Adipocyte (in vitro differentiated cells): ENCODE measurements at regions not wholly inside any gene's neighbourhood (a gene's known extent, or its start where the extent isn't known, plus 50 kb on each side); places are given as distances from the start of the nearest gene placed in this dataset.
A peak's percentile ranks its signal among the peaks of the same experiment; 100 is the strongest.

Experiments
- DNase-seq: peaks from one replicate; pipeline ENCODE4 v3.0.0-alpha.2; 2015; ENCODE audit warnings: low read depth
- H3K27me3 ChIP-seq: replicated peaks from 2 replicates; pipeline ENCODE4 v1.7.0; 2013; ENCODE audit warnings: mild to moderate bottlenecking, low read length, moderate library complexity; ENCODE audit not compliant: control insufficient read depth, insufficient read depth
- H3K36me3 ChIP-seq: 2 replicates; pipeline ENCODE4 v1.7.0; 2013; ENCODE audit warnings: low read length, mild to moderate bottlenecking, moderate library complexity; ENCODE audit not compliant: control insufficient read depth, insufficient read depth, severe bottlenecking
- H3K4me1 ChIP-seq: 2 replicates; pipeline ENCODE4 v1.7.0; 2013; ENCODE audit warnings: mild to moderate bottlenecking, low read length, moderate library complexity; ENCODE audit not compliant: control insufficient read depth, insufficient read depth
- H3K4me3 ChIP-seq: 2 replicates; pipeline ENCODE4 v1.7.0; 2013; ENCODE audit warnings: mild to moderate bottlenecking, low read length, moderate library complexity
- H3K9ac ChIP-seq: 2 replicates; pipeline ENCODE4 v1.7.0; 2013; ENCODE audit warnings: mild to moderate bottlenecking, low read length, moderate library complexity
- H3K9me3 ChIP-seq: 2 replicates; pipeline ENCODE4 v1.7.0; 2013; ENCODE audit warnings: mild to moderate bottlenecking, low read length, moderate library complexity; ENCODE audit not compliant: control insufficient read depth

GRCh38 chr4:92111493-92111892, 192.3 kb upstream of the GRID2 start:
- Histone ChIP-seq H3K36me3 (no peaks in the 10 kb centered on the region), H3K4me3 (no peak overlapping the region), H3K4me1 (no peaks in the 10 kb centered on the region), H3K9ac (no peak overlapping the region), H3K9me3 (no peaks in the 10 kb centered on the region), H3K27me3 (no peaks in the 10 kb centered on the region)
- no peak for DNase-seq

GRCh38 chr4:92112805-92113204, 191.0 kb upstream of the GRID2 start:
- no peak for DNase-seq
- no peaks in the 10 kb centered on the region for H3K9me3 ChIP-seq
- H3K9ac ChIP-seq: no peak overlapping the region
- H3K27me3 ChIP-seq: no peaks in the 10 kb centered on the region
- H3K4me1 ChIP-seq: no peaks in the 10 kb centered on the region
- H3K36me3 ChIP-seq: no peaks in the 10 kb centered on the region
- no peak overlapping the region for H3K4me3 ChIP-seq

- Histone ChIP-seq H3K4me3 (no peak overlapping the region), H3K9ac (no peak overlapping the region), H3K4me1 (peaks cover 8% of the 10 kb centered on the region), H3K9me3 (no peaks in the 10 kb centered on the region), H3K36me3 (no peaks in the 10 kb centered on the region), H3K27me3 (no peaks in the 10 kb centered on the region)
- peak; percentile 17 for DNase-seq
Observed at GRCh38 chr4:92120810-92121498, 182.8 kb upstream of the GRID2 start.

GRCh38 chr4:92122911-92123310, 180.9 kb upstream of the GRID2 start:
- Histone ChIP-seq H3K36me3 (no peaks in the 10 kb centered on the region), H3K4me3 (no peak overlapping the region), H3K9ac (no peak overlapping the region), H3K4me1 (peaks cover 8% of the 10 kb centered on the region), H3K27me3 (no peaks in the 10 kb centered on the region), H3K9me3 (no peaks in the 10 kb centered on the region)
- no peak for DNase-seq

GRCh38 chr4:92128676-92129075, 175.1 kb upstream of the GRID2 start:
- Histone ChIP-seq H3K9me3 (no peaks in the 10 kb centered on the region), H3K27me3 (no peaks in the 10 kb centered on the region), H3K36me3 (no peaks in the 10 kb centered on the region), H3K4me1 (peaks cover 7% of the 10 kb centered on the region), H3K4me3 (no peak overlapping the region), H3K9ac (no peak overlapping the region)
- peak; percentile 19 for DNase-seq

- no peak for DNase-seq
Observed at GRCh38 chr4:92129408-92129994, 174.3 kb upstream of the GRID2 start.

GRCh38 chr4:92136434-92136833, 167.3 kb upstream of the GRID2 start:
- Histone ChIP-seq H3K9ac (no peak overlapping the region), H3K4me1 (no peaks in the 10 kb centered on the region), H3K4me3 (no peak overlapping the region), H3K27me3 (no peaks in the 10 kb centered on the region), H3K36me3 (no peaks in the 10 kb centered on the region), H3K9me3 (peaks cover 13% of the 10 kb centered on the region)
- no peak for DNase-seq

More at GRCh38 chr4:92129408-92129994, 174.3 kb upstream of the GRID2 start:
- no peaks in the 10 kb centered on the region for H3K36me3 ChIP-seq
- H3K9me3 ChIP-seq: no peaks in the 10 kb centered on the region
- no peak overlapping the region for H3K9ac ChIP-seq
- H3K4me3 ChIP-seq: no peak overlapping the region
- H3K27me3 ChIP-seq: no peaks in the 10 kb centered on the region
- H3K4me1 ChIP-seq: peaks cover 7% of the 10 kb centered on the region

GRCh38 chr4:92163348-92163747, 140.4 kb upstream of the GRID2 start:
- no peaks in the 10 kb centered on the region for H3K36me3 ChIP-seq
- no peak overlapping the region for H3K4me3 ChIP-seq
- peak; percentile 27 for DNase-seq
- peaks cover 13% of the 10 kb centered on the region for H3K9me3 ChIP-seq
- H3K9ac ChIP-seq: no peak overlapping the region
- H3K4me1 ChIP-seq: no peaks in the 10 kb centered on the region
- H3K27me3 ChIP-seq: no peaks in the 10 kb centered on the region

GRCh38 chr4:92170340-92170739, 133.4 kb upstream of the GRID2 start:
- Histone ChIP-seq H3K4me3 (no peak overlapping the region), H3K4me1 (no peaks in the 10 kb centered on the region), H3K9me3 (peaks cover 4% of the 10 kb centered on the region), H3K9ac (no peak overlapping the region), H3K36me3 (no peaks in the 10 kb centered on the region), H3K27me3 (no peaks in the 10 kb centered on the region)
- DNase-seq: no peak

- no peaks in the 10 kb centered on the region for H3K4me1 ChIP-seq
- no peak overlapping the region for H3K9ac ChIP-seq
- no peaks in the 10 kb centered on the region for H3K27me3 ChIP-seq
- peaks cover under 1% of the 10 kb centered on the region for H3K9me3 ChIP-seq
- no peak overlapping the region for H3K4me3 ChIP-seq
- DNase-seq: peak; percentile 23
- no peaks in the 10 kb centered on the region for H3K36me3 ChIP-seq
Observed at GRCh38 chr4:92172203-92172602, 131.6 kb upstream of the GRID2 start.

- H3K27me3 ChIP-seq: no peaks in the 10 kb centered on the region
- DNase-seq: no peak
- no peak overlapping the region for H3K9ac ChIP-seq
Observed at GRCh38 chr4:92175250-92175649, 128.5 kb upstream of the GRID2 start.

More at GRCh38 chr4:92175250-92175649, 128.5 kb upstream of the GRID2 start:
- no peak overlapping the region for H3K4me3 ChIP-seq
- H3K4me1 ChIP-seq: no peaks in the 10 kb centered on the region
- no peaks in the 10 kb centered on the region for H3K36me3 ChIP-seq
- peaks cover 4% of the 10 kb centered on the region for H3K9me3 ChIP-seq
